GM12873 (cell line): ENCODE measurements at regions not wholly inside any gene's neighbourhood (a gene's known extent, or its start where the extent isn't known, plus 50 kb on each side); places are given as distances from the start of the nearest gene placed in this dataset.

Experiments
- CTCF ChIP-seq: IDR thresholded peaks from 2 replicates; pipeline ENCODE4 v1.5.1; 2012; ENCODE audit warnings: low read depth, mild to moderate bottlenecking, moderate library complexity, low read length, control low read depth; ENCODE audit not compliant: insufficient read depth; ENCODE audit errors: missing control alignments

DNA sequence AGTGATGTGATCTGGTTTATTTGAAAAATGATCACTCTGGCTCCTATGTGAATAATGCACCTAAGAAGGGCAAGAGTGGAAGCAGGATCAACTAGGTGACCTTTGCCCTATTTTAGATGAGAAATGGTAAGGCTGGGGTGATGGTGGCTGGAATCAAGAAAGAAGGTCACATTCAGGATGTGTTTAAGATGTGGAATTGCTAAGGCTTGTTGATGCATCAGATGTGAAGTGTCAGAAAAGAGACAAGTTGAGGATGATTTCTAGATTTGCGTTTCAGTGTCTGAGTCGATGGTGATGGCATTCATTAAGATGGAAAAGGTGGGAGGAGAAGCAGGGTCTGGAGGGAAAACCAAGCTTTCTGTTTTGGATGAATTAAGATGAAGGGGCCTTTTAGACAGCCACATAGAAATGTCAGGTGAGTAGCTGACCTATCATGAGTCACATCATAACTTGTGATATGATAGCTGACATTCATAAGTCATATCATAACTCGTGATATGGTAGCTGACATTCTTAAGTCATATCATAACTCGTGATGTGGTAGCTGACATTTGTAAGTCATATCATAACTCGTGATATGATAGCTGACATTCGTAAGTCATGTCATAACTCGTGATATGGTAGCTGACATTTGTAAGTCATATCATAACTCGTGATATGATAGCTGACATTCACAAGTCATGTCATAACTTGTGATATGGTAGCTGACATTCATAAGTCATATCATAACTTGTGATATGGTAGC, 101.2 kb upstream of the SEC11C start:
- no peak for TF ChIP-seq CTCF

GRCh38 chr18:59039449-59039848, 100.2 kb upstream of the SEC11C start:
- no peak for TF ChIP-seq CTCF

- TF ChIP-seq CTCF: no peak
These were observed 98.9 kb upstream of the SEC11C start for GRCh38 chr18:59040770-59041148.

- TF ChIP-seq CTCF: no peak
These were observed 98.4 kb upstream of the SEC11C start for GRCh38 chr18:59041296-59041695.

DNA sequence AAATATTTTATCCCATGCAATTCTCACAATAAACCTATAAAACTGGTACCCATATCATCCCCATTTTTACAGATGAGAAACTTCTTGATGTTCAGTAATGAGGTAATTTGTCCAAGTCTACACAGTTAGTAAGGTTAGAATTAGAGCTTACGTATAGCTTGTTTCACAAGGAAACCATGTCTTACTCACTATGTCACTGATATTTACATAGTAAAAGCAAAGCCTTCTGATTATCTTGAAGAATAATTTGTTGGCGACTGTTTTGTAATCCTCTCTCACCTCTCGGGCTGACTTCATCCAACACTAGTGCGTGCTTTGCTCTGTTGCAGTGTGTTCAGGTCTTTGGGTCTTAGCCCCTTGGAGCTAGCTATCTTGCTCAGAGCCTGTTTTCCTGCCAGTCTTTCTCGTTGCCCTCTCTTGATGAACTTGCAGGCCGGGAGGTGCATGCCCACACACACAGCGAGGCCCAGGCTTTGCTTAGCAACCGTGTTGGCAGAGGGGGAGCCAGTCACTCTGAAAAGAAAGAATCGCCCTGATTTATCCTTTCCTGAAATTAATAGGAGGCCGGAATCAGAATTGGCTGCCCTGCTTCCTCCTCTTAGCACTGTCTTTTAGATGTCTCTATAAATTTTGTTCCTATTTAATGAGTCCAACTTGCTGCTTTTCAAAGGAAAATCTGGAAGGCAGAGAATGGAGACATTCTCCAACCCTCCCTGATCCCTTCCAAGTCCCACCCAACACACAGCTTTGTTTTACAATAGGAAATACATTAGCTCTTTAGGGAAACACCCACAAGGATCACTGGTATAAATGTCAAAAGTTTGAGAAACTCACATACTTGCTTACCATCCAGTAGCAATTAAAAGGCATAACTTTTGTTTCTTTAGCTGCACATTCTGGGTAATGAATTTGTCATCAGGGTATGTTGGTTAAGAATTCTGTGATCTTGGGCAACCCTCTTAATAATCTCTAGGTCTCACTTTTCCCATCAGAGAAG, 97.6 kb upstream of the SEC11C start:
- TF ChIP-seq CTCF: no peak

DNA sequence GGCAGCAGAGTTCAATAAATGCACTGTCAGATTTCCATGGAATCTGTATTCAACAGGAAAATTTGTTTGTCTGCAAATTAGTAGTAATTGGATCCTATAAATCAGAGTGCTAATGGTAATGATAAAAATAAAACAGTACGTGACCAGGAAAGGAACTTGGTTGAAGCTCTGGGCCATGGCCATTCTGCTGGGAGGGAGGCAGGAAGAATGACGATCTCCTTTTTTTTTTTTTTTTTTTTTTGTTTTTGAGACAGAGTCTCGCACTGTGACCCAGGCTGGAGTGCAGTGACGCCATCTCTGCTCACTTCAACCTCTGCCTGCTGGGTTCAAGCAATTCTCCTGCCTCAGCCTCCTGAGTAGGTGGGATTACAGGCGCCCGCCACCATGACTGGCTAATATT, 94.8 kb upstream of the SEC11C start:
- no peak for TF ChIP-seq CTCF
